NCI-H1417 treated with DMSO at 0.1 percent for 48 hours (cell line): ENCODE measurements at regions not wholly inside any gene's neighbourhood (a gene's known extent, or its start where the extent isn't known, plus 50 kb on each side); places are given as distances from the start of the nearest gene placed in this dataset.
"Not testable (repeated sequence)": the region's sequence is repeated elsewhere in the genome, so short reads cannot be mapped to it uniquely, and the experiment has no call there.

Experiments
- DNase-seq: peaks from one replicate; lab custom pipeline; 2025; lab: John Stamatoyannopoulos, UW

GRCh38 chr2:3036432-3037125 lies 341.0 kb downstream of the EIPR1 start:
- no peak for DNase-seq

- no peak for DNase-seq
These were observed 342.1 kb downstream of the EIPR1 start for GRCh38 chr2:3035385-3036050.

DNA sequence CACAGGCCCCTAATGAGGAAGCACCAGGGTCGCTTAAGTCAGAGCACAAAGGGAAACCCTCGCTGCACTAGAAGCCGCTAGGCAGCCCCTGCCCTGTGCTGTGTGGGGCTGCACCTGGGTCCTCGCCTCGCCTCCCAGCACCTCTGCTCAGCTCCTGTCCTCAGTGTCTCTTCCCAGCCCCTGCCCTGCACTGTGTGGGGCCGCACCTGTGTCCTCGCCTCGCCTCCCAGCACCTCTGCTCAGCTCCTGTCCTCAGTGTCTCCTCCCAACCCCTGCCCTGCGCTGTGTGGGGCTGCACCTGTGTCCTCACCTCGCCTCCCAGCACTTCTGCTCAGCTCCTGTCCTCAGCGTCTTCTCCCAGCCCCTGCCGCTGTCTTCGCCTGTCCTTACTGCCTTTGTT lies 342.8 kb downstream of the EIPR1 start:
- no peak for DNase-seq

DNA sequence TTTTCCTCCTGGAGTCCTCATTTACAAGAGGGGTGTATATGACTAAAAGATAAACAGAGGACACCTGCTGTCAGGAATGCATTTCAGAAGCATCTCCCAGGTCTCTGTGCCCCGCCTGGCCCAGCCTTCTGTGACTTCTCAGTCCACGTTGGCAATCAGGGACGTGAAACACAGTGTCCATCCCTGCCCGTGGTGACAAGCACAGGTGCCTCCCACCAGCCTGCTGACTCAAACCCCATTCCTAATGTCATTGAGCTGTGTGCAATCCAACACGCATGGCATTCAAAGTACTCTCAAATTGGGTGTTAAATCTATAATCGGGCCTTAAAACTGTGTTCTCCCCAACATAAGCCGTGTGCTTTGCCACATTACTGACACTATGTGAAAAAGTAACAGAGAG lies 343.2 kb downstream of the EIPR1 start:
- DNase-seq: no peak

GRCh38 chr2:3033315-3033714 lies 344.3 kb downstream of the EIPR1 start:
- no peak for DNase-seq

DNA sequence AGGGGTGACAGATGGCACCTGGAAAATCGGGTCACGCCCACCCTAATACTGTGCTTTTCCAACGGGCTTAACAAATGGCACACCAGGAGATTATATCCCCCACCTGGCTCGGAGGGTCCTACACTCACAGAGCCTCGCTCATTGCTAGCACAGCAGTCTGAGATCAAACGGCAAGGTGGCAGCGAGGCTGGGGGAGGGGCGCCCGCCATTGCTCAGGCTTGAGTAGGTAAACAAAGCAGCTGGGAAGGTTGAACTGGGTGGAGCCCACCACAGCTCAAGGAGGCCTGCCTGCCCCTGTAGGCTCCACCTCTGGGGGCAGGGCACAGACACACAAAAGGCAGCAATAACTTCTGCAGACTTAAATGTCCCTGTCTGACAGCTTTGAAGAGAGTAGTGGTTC lies 346.8 kb downstream of the EIPR1 start:
- DNase-seq: not testable (repeated sequence)

DNA sequence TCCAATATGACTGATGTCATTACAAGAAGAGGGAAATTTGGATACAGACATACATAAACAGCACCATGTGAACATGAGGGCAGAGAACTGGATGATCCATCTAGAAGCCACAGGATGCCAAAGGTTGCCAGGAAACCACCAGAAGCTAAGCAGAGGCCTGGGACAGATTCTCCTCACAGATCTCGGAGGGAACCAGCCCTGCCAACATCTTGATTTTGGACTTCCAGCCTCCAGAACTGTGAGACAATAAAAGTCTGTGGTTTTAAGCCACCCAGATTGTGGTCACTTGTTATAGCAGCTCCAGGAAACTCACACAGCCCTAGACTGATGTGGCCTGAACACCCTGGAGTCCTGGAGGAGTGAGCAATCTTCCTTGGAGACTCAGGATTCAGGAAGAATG lies 351.6 kb downstream of the EIPR1 start:
- no peak for DNase-seq

DNA sequence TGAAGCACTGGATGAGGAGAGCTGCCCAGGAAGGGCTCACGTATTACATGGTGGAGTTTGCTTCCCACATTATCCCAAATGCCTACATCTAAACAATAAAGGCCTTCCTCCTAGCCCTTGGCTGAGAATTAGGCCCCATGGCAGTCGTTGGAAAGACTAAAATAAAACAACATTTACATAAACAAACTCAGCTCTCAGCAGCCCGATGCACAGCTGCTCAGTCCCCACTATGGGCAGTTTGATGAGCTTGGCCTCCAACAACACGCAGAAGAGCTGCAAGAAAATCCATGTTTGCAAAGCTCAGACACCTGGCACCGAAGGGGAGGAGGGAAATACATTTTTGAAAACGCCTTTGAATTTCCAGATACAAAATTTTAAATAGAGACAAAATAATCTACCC lies 352.4 kb downstream of the EIPR1 start:
- no peak for DNase-seq

- no peak for DNase-seq
These were observed 353.1 kb downstream of the EIPR1 start for GRCh38 chr2:3024401-3024935.

DNA sequence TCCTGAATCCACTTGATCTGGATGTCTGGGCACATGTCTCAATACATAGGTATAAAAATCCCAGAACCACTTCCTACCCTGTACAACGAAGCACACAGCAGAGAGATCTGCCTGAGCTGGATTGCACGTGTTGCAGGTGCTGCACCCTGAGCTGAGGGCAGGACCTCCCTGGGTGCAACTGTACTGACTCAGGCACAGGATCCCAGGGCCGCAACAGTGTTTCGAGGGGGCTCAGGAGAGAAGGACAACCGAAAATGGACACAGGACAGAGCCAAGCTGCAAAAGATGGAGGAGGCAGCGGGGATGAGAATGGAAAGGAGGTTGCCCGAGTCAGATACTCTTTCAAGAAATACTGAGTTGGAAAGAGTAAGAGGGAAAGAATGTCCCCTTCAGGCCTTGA lies 354.1 kb downstream of the EIPR1 start:
- DNase-seq: no peak

DNA sequence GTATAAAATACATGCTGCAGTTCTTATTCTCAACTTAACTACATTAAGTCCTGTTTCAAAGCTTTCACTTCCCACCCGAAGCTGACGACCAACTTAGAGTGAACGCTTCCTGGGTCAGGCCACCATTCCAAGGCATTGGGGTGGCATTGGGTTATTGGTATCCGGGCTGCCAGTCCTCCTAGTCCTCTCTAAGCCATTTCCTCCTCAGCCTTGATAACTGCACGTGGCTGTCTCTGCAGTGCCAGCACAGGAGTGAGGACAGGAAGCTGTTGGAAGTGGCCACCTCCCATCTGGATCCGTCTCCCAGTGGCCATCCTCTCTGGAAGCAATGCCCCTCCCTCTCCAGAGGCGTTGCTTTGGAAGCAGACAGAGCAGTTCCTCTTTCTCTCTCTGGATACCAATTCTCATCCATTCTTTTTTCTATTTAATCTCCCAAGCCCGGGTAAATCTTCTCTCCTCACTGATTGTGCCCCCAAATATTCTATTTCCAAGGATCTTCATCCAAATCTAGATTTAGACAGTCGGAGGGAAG lies 354.7 kb downstream of the EIPR1 start:
- DNase-seq: no peak

DNA sequence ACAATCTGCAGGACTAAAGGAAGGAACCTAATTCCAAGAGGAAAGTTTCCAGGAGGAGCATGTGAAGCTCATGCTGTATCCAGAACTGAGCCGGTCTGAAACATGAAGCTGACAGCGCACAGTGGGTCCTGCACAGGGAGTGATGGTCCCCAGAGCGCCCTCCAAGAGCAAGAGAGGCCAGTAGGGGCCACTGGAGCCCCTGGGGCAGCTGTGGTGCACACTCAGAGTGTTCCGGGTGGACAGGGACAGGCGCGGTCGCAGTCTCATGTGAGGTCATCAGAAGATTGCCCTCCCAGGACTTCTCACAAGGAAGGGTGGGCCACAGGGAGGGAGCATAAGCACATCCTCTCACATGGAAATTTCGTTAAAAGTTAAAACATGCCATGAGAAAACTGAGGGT lies 355.9 kb downstream of the EIPR1 start:
- DNase-seq: no peak

DNA sequence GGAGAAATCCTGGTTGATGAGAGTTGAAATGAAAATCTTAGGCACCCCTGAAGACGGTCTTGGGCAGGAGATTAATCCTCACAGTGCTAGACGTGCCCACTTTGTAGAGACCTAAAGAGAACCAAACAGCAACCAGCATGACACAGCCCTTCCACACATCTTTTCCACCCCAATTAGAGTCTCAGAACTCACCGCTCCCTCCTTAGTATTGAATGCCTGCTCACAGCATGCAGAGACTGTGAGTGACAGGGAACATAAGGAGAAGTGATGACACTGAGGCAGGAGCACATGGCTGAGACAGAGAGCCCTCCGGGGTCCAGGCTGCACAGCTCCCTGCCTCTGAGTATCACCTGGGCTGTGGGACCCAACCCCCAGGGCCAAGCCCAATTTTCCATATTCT lies 367.6 kb downstream of the EIPR1 start:
- no peak for DNase-seq

DNA sequence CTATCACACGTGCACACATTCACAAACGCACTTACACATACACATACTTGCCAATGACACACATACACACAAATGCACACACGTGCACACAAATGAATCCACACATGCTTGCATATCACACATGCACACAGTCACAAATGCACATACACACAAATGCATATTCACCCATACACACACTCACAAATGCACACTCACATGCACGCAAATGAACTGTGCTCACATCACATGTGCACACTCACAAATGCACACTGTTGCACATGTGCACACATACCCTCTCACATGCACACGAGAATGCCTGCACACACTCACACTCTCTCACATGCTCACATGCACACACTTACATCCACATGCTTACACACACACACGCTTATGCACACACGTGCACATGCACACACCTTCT lies 368.1 kb downstream of the EIPR1 start:
- no peak for DNase-seq

DNA sequence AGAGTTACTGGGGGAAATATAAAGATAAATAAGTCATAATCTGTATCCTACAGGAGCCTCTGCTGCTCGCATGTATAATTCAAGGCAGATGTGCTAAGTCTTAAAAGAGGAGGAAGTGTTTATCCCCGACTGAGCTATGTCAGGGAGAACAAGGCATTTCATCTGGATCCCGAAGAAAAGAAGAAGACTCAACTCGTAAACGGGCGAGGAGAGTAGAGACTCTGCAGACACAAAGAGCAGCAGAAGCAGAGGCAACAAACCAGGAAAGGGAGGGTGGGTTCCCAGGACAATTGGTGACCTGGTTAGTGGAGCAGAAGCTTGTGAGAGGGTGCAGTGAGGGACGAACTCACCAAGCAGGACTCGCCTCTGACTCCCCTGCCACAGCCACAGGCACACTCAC lies 368.6 kb downstream of the EIPR1 start:
- DNase-seq: no peak

DNA sequence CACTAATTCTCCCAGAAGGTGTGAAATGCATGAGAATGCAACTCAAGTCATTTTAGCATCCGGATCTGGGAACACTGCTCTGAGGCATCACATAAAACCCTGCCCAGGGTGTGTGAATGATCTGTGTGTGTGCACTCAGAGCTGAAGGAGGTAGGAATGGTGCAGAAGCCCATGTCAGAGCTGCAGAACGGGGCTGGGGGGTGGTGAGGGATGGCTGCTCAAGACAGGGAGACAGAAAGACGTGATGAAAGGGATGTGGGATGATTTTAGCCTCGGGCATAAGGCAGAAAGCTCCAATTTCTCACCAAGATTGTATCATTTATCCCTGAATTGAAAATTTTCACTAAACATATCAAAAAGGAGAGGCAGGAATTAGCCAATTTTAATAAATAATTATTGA lies 369.1 kb downstream of the EIPR1 start:
- DNase-seq: no peak

GRCh38 chr2:3007135-3007534 lies 370.5 kb downstream of the EIPR1 start:
- DNase-seq: no peak

DNA sequence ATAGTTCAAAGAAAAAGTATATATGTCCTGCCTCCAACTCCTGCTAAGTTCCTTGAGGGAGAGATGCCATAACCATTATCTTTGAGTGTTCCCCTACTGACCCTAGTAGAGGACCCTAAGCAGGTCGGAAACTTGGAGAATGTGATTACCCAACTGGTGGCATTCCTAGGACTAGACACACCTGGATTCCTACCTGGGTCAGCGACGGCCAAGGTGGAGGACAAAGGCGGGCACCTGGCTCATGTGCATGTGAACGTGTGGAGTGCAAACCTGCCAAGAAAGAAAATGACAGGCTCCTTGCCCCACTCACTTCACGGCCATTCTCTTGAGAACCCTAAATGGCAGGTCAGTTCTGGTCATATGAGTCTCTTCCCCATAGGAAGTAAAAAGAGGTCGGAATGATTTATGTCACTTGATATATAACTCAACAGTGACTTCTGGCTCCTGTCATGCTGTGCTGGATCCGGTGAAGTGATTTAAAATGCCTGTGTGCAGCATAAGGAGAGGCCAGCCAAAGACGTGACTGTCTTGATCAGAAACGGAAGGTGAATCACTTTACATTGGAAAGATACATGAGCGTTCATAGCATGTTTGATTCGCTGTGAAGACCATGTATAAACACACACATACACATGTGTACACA lies 371.6 kb downstream of the EIPR1 start:
- DNase-seq: no peak

DNA sequence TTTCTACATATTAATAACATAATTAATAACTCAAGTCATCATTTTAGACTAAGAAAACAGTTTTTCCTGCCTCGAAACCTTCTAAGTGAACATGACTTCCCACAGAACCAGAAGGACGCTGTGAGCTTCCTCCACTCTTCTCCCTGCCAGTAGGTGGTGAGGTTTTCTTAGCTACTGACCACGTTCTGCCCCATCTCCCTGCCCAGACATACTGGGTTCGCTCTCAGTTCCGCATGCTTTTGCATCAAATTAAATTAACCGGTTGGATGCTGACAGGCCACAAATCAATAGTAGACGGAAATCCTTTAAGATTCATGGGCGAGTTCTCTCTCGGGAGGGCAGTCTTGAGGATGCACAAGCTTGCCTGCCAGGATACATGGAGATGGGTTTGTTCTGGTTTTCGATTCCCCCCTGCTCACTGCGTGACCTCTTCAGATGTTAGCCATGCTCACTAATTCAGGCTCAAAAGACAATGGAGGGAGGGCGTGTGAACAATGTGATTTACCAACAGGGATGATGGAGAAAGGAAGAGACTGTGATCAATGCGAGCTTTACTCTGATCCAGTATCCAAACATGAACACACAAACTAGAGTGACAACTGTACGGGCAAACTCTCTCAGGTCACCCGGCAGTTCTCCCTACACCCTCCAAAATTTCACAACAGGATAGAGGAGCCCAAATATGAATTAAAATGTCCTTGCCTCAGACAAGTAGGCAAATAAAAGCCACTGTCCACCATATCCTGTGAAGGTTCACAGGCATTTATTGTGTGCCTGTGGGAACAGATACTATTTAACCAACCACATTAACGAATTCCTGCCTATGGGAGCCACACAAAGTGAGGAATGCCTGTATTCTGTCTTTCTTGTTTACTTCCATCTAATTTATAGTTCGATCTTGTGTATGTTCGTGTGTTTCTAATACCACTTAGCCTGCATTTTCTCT lies 375.7 kb downstream of the EIPR1 start:
- no peak for DNase-seq

GRCh38 chr2:3000968-3001367 lies 376.6 kb downstream of the EIPR1 start:
- no peak for DNase-seq

DNA sequence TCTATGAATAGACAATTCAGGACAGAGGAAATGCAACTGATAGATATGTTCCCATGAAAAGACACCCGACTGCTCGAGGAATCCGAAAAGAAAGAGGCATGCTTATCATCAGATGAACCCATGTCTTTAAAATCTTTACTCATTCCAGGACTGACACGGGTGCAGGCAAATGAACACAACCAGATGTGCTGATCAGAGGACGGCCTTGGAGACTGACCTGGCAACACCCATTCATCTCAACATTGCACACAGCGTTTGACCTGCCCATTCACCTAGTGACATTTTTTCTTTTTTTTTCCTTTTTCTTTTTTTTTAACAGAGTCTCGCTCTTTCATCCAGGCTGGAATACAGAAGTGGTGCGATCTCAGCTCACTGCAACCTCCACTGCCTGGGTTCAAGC lies 377.5 kb downstream of the EIPR1 start:
- DNase-seq: no peak

DNA sequence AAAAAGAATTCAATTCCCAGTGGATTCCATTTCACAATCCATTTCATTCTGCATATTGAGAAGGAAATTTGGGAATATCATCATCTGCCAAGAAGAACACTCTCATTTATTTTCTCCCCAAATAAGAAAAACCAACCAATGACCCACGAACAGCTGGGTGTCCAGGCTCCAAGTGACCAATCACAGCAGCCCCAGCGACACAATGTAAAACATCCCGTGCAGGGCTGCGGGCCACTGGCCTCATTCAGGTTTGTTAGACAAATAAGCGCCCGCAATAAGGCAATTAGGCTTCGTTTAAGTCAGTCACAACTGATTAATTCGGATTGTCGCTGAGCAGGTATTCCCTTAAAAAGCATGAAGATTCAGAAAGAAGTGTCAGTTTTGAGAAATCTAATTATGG lies 378.6 kb downstream of the EIPR1 start:
- no peak for DNase-seq
